H1 (cell line): ENCODE measurements at regions not wholly inside any gene's neighbourhood (a gene's known extent, or its start where the extent isn't known, plus 50 kb on each side); places are given as distances from the start of the nearest gene placed in this dataset.

Experiments used
- CBX8 ChIP-seq: fragments of 300-800, 300-1000 bp; sonication (generic); IDR thresholded peaks from 2 replicates; pipeline ENCODE4 v1.7.1; 2016; ENCODE audit warnings: low read depth, low read length, borderline replicate concordance
- CREB1 ChIP-seq: IDR thresholded peaks from 2 replicates; pipeline ENCODE4 v1.6.1; 2012; ENCODE audit warnings: inconsistent platforms
- TCF12 ChIP-seq: IDR thresholded peaks from 2 replicates; pipeline ENCODE4 v1.6.1; 2011; ENCODE audit warnings: low read depth, mild to moderate bottlenecking, low read length

- TF ChIP-seq TCF12 = no peak
- no peak for TF ChIP-seq CREB1
- no peak for TF ChIP-seq CBX8
Observed at GRCh38 chr3:8399686-8400085, 101.9 kb upstream of the LMCD1 start (continued).
